ENCODE measurements at regions not wholly inside any gene's neighbourhood (a gene's known extent, or its start where the extent isn't known, plus 50 kb on each side); places are given as distances from the start of the nearest gene placed in this dataset.

- DNase-seq (no peak), ATAC-seq (no peak)
- 59 to 71% methylated on average over 3 of the region's 3 CpGs for WGBS, 2 donors
- intact Hi-C loops (cut with DNase I) = no loop called here
- Histone ChIP-seq H3K27me3 (no peaks in the 10 kb centered on the region), H3K36me3 (no peaks in the 10 kb centered on the region), H3K27ac (no peak overlapping the region), H3K4me1 (no peaks in the 10 kb centered on the region), H3K4me3 (no peak overlapping the region), H3K9me3 (peaks cover 0 to 4% (median 0%) of the 10 kb centered on the region in 11 donors)
- no peak for TF ChIP-seq CTCF (IDR thresholded peaks at IDR 0.05)
Measured at GRCh38 chr5:8156706-8157105, 287.8 kb downstream of the MTRR start.

GRCh38 chr5:8157320-8157822, 288.4 kb downstream of the MTRR start:
- H3K4me3 ChIP-seq = no peak overlapping the region
- H3K36me3 ChIP-seq = no peaks in the 10 kb centered on the region
- H3K27ac ChIP-seq = no peak overlapping the region
- TF ChIP-seq CTCF (IDR thresholded peaks at IDR 0.05) = no peak
- intact Hi-C loops (cut with DNase I) = no loop called here
- peaks cover 0 to 4% (median 0%) of the 10 kb centered on the region in 11 donors for H3K9me3 ChIP-seq
- no peaks in the 10 kb centered on the region for H3K27me3 ChIP-seq
- no peaks in the 10 kb centered on the region for H3K4me1 ChIP-seq
- WGBS, 2 donors = 72 to 77% methylated on average over 7 of the region's 7 CpGs
- ATAC-seq (no peak), DNase-seq (no peak)

GRCh38 chr5:8176101-8176693, 307.2 kb downstream of the MTRR start:
- ATAC-seq (peak in 4 of 8 donors; percentile 24 to 42 (median 32)), DNase-seq (no peak)
- Histone ChIP-seq H3K4me1 (no peaks in the 10 kb centered on the region), H3K36me3 (no peaks in the 10 kb centered on the region), H3K27me3 (no peaks in the 10 kb centered on the region), H3K27ac (peak overlapping the region in 1 of 10 donors; percentile 29), H3K9me3 (no peaks in the 10 kb centered on the region), H3K4me3 (no peak overlapping the region)
- no peak for TF ChIP-seq CTCF (IDR thresholded peaks at IDR 0.05)
- 59 to 61% methylated on average over 5 of the region's 5 CpGs for WGBS, 2 donors
- intact Hi-C loops (cut with DNase I) = no loop called here

- peak in 1 of 2 donors; percentile 29 for DNase-seq
- H3K36me3 ChIP-seq = no peaks in the 10 kb centered on the region
- H3K4me3 ChIP-seq = no peak overlapping the region
- peak; percentile 20 to 74 (median 59) for TF ChIP-seq CTCF (IDR thresholded peaks at IDR 0.05)
- intact Hi-C loops (cut with DNase I) = no loop called here
- no peaks in the 10 kb centered on the region for H3K4me1 ChIP-seq
- H3K27ac ChIP-seq = no peak overlapping the region
- no peaks in the 10 kb centered on the region for H3K27me3 ChIP-seq
- no peak for ATAC-seq
- 34 to 36% methylated on average over 5 of the region's 5 CpGs for WGBS, 2 donors
- no peaks in the 10 kb centered on the region for H3K9me3 ChIP-seq
Measured at GRCh38 chr5:8184455-8185063, 315.6 kb downstream of the MTRR start.

Data from heart right ventricle (tissue), 16 donors.